ENCODE measurements at regions not wholly inside any gene's neighbourhood (a gene's known extent, or its start where the extent isn't known, plus 50 kb on each side); places are given as distances from the start of the nearest gene placed in this dataset.

DNA sequence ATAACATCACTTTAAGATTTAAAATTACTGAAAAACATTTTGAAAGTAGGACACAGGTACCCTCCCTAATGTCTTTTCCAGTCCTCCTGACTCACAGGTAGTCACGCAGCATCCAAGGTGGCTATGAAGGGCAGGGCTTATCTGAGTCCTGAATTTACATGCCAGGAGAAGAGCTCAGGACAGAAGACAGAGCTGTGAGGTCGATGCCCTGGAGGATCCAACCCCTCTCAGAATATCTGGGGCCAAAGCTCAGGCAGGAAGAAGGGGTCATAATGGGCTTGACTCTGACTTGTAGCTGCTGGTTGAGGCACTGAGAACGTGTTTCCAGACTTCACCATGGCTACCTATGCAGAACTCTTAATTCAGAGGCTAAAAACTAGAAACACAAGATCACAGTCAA is 177.5 kb downstream of the AASDH start:
- H3K9me2 ChIP-seq (replicated peaks; ENCODE audit: insufficient read depth) = no peaks in the 10 kb centered on the region
- H3K4me2 ChIP-seq = no peak overlapping the region
- no peak overlapping the region for H3K27ac ChIP-seq
- TF ChIP-seq EZH2phosphoT487 (IDR thresholded peaks at IDR 0.05; ENCODE audit: low read depth, severe bottlenecking, unreplicated experiment) (no peak), EZH2 (IDR thresholded peaks at IDR 0.05; ENCODE audit: borderline replicate concordance) (no peak)
- TF ChIP-seq, protein P1, sequence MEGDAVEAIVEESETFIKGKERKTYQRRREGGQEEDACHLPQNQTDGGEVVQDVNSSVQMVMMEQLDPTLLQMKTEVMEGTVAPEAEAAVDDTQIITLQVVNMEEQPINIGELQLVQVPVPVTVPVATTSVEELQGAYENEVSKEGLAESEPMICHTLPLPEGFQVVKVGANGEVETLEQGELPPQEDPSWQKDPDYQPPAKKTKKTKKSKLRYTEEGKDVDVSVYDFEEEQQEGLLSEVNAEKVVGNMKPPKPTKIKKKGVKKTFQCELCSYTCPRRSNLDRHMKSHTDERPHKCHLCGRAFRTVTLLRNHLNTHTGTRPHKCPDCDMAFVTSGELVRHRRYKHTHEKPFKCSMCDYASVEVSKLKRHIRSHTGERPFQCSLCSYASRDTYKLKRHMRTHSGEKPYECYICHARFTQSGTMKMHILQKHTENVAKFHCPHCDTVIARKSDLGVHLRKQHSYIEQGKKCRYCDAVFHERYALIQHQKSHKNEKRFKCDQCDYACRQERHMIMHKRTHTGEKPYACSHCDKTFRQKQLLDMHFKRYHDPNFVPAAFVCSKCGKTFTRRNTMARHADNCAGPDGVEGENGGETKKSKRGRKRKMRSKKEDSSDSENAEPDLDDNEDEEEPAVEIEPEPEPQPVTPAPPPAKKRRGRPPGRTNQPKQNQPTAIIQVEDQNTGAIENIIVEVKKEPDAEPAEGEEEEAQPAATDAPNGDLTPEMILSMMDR (IDR thresholded peaks at IDR 0.05; ENCODE audit: poor library complexity) = no peak
- DNase-seq (ENCODE audit: low spot score) = peak; percentile 20
- no peaks in the 10 kb centered on the region for H3K36me3 ChIP-seq (replicated peaks; ENCODE audit: insufficient read depth, low read depth)
- H3K4me3 ChIP-seq = no peak overlapping the region
- WGBS (ENCODE audit: low lambda C conversion rate, missing lambda C conversion rate) = 41% methylated on average over 3 of the region's 3 CpGs
- H3K9me3 ChIP-seq (ENCODE audit: low read depth) = no peaks in the 10 kb centered on the region
- H3K27me3 ChIP-seq = no peaks in the 10 kb centered on the region
- H3K4me1 ChIP-seq (ENCODE audit: insufficient read depth) = no peaks in the 10 kb centered on the region
- no peak overlapping the region for H2AFZ ChIP-seq
- H3K79me2 ChIP-seq = no peaks in the 10 kb centered on the region
- H4K20me1 ChIP-seq (ENCODE audit: insufficient read depth, poor library complexity, severe bottlenecking) = no peaks in the 10 kb centered on the region

DNA sequence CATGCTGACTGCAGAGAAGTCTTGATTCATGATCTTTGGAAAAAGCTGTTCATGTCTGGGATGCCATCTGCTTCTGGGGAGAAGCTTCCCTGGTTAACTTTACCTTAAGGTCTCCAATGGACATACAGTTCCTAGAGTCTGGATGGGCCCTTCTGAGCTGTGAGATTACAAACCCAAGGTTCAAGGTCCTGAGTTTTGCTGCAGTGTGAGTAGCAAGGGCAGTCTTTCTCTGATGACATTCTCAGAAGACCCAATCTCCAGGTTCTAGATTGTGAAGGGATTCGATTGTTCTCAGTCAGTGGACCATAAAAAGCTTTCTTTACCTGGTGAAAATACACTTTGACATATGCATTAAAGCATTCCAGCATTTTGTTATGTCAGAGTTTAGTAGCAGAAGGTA is 179.2 kb downstream of the AASDH start:
- Histone ChIP-seq H4K20me1 (ENCODE audit: insufficient read depth, poor library complexity, severe bottlenecking) (no peaks in the 10 kb centered on the region), H3K79me2 (no peaks in the 10 kb centered on the region), H3K4me2 (no peak overlapping the region), H3K9me2 (replicated peaks; ENCODE audit: insufficient read depth) (no peaks in the 10 kb centered on the region), H3K27ac (peak overlapping the region; percentile 39), H3K4me3 (no peak overlapping the region), H3K36me3 (replicated peaks; ENCODE audit: insufficient read depth, low read depth) (no peaks in the 10 kb centered on the region), H2AFZ (no peak overlapping the region), H3K9me3 (ENCODE audit: low read depth) (no peaks in the 10 kb centered on the region), H3K27me3 (no peaks in the 10 kb centered on the region), H3K4me1 (ENCODE audit: insufficient read depth) (no peaks in the 10 kb centered on the region)
- no peak for DNase-seq (ENCODE audit: low spot score)
- TF ChIP-seq EZH2phosphoT487 (IDR thresholded peaks at IDR 0.05; ENCODE audit: low read depth, severe bottlenecking, unreplicated experiment) = no peak
- TF ChIP-seq, protein P1 (IDR thresholded peaks at IDR 0.05; ENCODE audit: poor library complexity) = no peak
- no peak for TF ChIP-seq EZH2 (IDR thresholded peaks at IDR 0.05; ENCODE audit: borderline replicate concordance)
- WGBS (ENCODE audit: low lambda C conversion rate, missing lambda C conversion rate) = 0% methylated on average over 1 of the region's 1 CpG

DNA sequence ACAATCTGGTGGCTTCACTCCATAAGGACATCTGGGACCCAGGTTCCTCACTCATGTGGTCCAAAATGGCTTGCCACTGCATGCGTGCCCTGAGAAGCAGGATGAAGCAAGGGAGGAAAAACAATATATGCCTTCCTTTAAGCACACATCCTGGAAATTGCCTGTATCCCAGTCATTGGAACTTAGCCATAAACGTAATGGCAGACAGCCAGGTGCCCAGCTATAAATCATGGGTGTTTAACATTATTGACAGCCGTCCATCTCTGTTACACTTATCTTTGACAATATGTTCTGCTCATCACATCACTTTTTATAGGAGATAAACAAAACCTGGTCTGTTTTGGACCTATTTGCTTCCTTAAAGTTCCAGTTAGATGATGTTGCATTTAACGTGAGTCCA is 181.0 kb downstream of the AASDH start:
- Histone ChIP-seq H3K9me2 (replicated peaks; ENCODE audit: insufficient read depth) (no peaks in the 10 kb centered on the region), H3K27ac (no peak overlapping the region), H3K4me3 (no peak overlapping the region), H3K9me3 (ENCODE audit: low read depth) (no peaks in the 10 kb centered on the region), H4K20me1 (ENCODE audit: insufficient read depth, poor library complexity, severe bottlenecking) (no peaks in the 10 kb centered on the region), H3K36me3 (replicated peaks; ENCODE audit: insufficient read depth, low read depth) (no peaks in the 10 kb centered on the region), H3K27me3 (no peaks in the 10 kb centered on the region), H2AFZ (no peak overlapping the region), H3K4me2 (no peak overlapping the region), H3K79me2 (no peaks in the 10 kb centered on the region), H3K4me1 (ENCODE audit: insufficient read depth) (no peaks in the 10 kb centered on the region)
- no peak for DNase-seq (ENCODE audit: low spot score)
- TF ChIP-seq, protein P1 (IDR thresholded peaks at IDR 0.05; ENCODE audit: poor library complexity) = no peak
- TF ChIP-seq EZH2 (IDR thresholded peaks at IDR 0.05; ENCODE audit: borderline replicate concordance) = no peak
- no peak for TF ChIP-seq EZH2phosphoT487 (IDR thresholded peaks at IDR 0.05; ENCODE audit: low read depth, severe bottlenecking, unreplicated experiment)
- WGBS (ENCODE audit: low lambda C conversion rate, missing lambda C conversion rate) = 83% methylated on average over 4 of the region's 4 CpGs

DNA sequence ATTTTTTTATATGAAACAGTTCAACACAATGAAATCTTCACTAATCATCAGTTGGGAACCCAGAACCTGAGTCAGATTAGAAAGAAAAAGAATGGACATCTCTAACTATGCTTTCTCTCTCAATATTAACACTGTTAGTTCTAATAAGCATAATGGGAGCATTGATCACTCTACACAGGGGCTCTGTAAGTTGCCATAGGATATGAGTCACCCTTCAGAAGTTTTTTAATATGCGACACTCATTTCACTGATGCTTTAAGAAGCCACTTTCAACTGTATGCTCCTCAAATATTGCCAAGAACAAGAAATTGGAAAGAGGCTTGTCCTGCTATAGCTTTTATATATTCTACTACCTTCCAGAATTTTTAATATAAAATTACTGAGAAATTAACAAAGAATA is 187.0 kb downstream of the AASDH start:
- H3K36me3 ChIP-seq (replicated peaks; ENCODE audit: insufficient read depth, low read depth) = no peaks in the 10 kb centered on the region
- peaks cover 6% of the 10 kb centered on the region for H3K4me1 ChIP-seq (ENCODE audit: insufficient read depth)
- no peaks in the 10 kb centered on the region for H3K27me3 ChIP-seq
- H4K20me1 ChIP-seq (ENCODE audit: insufficient read depth, poor library complexity, severe bottlenecking) = no peaks in the 10 kb centered on the region
- no peak overlapping the region for H3K4me2 ChIP-seq
- H2AFZ ChIP-seq = no peak overlapping the region
- WGBS (ENCODE audit: low lambda C conversion rate, missing lambda C conversion rate) = 100% methylated on average over 1 of the region's 1 CpG
- H3K4me3 ChIP-seq = no peak overlapping the region
- no peak overlapping the region for H3K27ac ChIP-seq
- no peaks in the 10 kb centered on the region for H3K79me2 ChIP-seq
- TF ChIP-seq EZH2 (IDR thresholded peaks at IDR 0.05; ENCODE audit: borderline replicate concordance) (no peak), EZH2phosphoT487 (IDR thresholded peaks at IDR 0.05; ENCODE audit: low read depth, severe bottlenecking, unreplicated experiment) (no peak)
- TF ChIP-seq, protein P1 (IDR thresholded peaks at IDR 0.05; ENCODE audit: poor library complexity) = no peak
- no peaks in the 10 kb centered on the region for H3K9me3 ChIP-seq (ENCODE audit: low read depth)
- DNase-seq (ENCODE audit: low spot score) = no peak
- no peaks in the 10 kb centered on the region for H3K9me2 ChIP-seq (replicated peaks; ENCODE audit: insufficient read depth)
